GM12892 (cell line): ENCODE measurements at regions not wholly inside any gene's neighbourhood (a gene's known extent, or its start where the extent isn't known, plus 50 kb on each side); places are given as distances from the start of the nearest gene placed in this dataset.

ENCODE experiments used
- POLR2A ChIP-seq: IDR thresholded peaks from 2 replicates; pipeline ENCODE4 v1.6.1; 2011; ENCODE audit warnings: low read depth, low read length, control low read depth
- POLR2AphosphoS5 ChIP-seq: IDR thresholded peaks from 2 replicates; pipeline ENCODE4 v1.6.1; 2011; ENCODE audit warnings: low read depth, low read length, control low read depth
- TAF1 ChIP-seq: IDR thresholded peaks from 2 replicates; pipeline ENCODE4 v1.6.1; 2011; ENCODE audit warnings: low read depth, mild to moderate bottlenecking, control low read depth, low read length, borderline replicate concordance

DNA sequence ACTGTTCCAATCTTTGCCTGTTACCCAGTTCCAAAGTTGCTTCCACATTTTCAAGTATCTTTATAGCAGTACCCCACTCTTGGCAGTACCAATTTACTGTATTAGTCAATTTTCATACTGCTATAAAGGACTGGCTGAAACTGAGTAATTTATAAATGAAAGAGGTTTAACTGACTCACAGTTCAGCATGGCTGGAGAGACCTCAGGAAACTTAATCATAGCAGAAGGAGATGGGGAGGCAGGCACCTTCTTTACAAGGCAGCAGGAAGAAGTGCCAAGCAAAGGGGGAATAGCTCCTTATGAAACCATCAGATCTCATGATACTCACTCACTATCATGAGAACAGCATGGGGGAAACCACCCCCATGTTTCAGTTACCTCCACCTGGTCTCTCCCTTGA, 215.0 kb downstream of the SNAPC1 start:
- TF ChIP-seq POLR2AphosphoS5 (no peak), POLR2A (no peak), TAF1 (no peak)
